ENCODE measurements at regions not wholly inside any gene's neighbourhood (a gene's known extent, or its start where the extent isn't known, plus 50 kb on each side); places are given as distances from the start of the nearest gene placed in this dataset.
A peak's percentile ranks its signal among the peaks of the same experiment; 100 is the strongest.

GRCh38 chr14:26856876-26857518 lies 259.2 kb upstream of the NOVA1 start:
- DNase-seq = peak; percentile 58

- DNase-seq = no peak
These were observed 261.6 kb upstream of the NOVA1 start for GRCh38 chr14:26859483-26859882.

GRCh38 chr14:26860111-26860510 lies 262.3 kb upstream of the NOVA1 start:
- DNase-seq = no peak

GRCh38 chr14:26863736-26864135 lies 265.9 kb upstream of the NOVA1 start:
- DNase-seq = no peak

GRCh38 chr14:26866721-26867120 lies 268.9 kb upstream of the NOVA1 start:
- no peak for DNase-seq

- no peak for DNase-seq
These were observed 269.4 kb upstream of the NOVA1 start for GRCh38 chr14:26867171-26867757.

- no peak for DNase-seq
These were observed 272.3 kb upstream of the NOVA1 start for GRCh38 chr14:26870096-26870495.

GRCh38 chr14:26870722-26871617 lies 273.1 kb upstream of the NOVA1 start:
- no peak for DNase-seq

- DNase-seq = peak; percentile 65
These were observed 274.9 kb upstream of the NOVA1 start for GRCh38 chr14:26872515-26873361.

- no peak for DNase-seq
These were observed 275.6 kb upstream of the NOVA1 start for GRCh38 chr14:26873362-26873960.

- no peak for DNase-seq
These were observed 290.0 kb upstream of the NOVA1 start for GRCh38 chr14:26887847-26888246.

GRCh38 chr14:26888592-26888991 lies 290.8 kb upstream of the NOVA1 start:
- DNase-seq = no peak

- no peak for DNase-seq
These were observed 298.6 kb upstream of the NOVA1 start for GRCh38 chr14:26896447-26896846.

GRCh38 chr14:26897196-26897595 lies 299.4 kb upstream of the NOVA1 start:
- no peak for DNase-seq

GRCh38 chr14:26905229-26905628 lies 307.4 kb upstream of the NOVA1 start:
- DNase-seq = no peak

GRCh38 chr14:26913786-26914185 lies 316.0 kb upstream of the NOVA1 start:
- no peak for DNase-seq

- DNase-seq = peak; percentile 25
These were observed 319.3 kb upstream of the NOVA1 start for GRCh38 chr14:26917086-26917485.

- DNase-seq = no peak
These were observed 328.2 kb upstream of the NOVA1 start for GRCh38 chr14:26925876-26926584.

- DNase-seq = no peak
These were observed 328.8 kb upstream of the NOVA1 start for GRCh38 chr14:26926585-26926984.

GRCh38 chr14:26928019-26928418 lies 330.2 kb upstream of the NOVA1 start:
- no peak for DNase-seq

- no peak for DNase-seq
These were observed 331.5 kb upstream of the NOVA1 start for GRCh38 chr14:26929361-26929760.

- no peak for DNase-seq
These were observed 332.7 kb upstream of the NOVA1 start for GRCh38 chr14:26930576-26930975.

Measured in eye (tissue), 1 donor.